Uterus (tissue), 3 donors: ENCODE measurements at regions not wholly inside any gene's neighbourhood (a gene's known extent, or its start where the extent isn't known, plus 50 kb on each side); places are given as distances from the start of the nearest gene placed in this dataset.

Experiments
- DNase-seq, 2 donors: peaks; one replicate each; pipeline ENCODE4 v3.0.0-alpha.2; 2019 to 2020
- H3K27ac ChIP-seq, 2 donors: fragments of 200-600 bp; sonication (generic); 1 replicate in 1 of 2; 2 replicates in 1 of 2; pipeline ENCODE4 v1.5.1; 2016 to 2018
- H3K27me3 ChIP-seq, 2 donors: fragments of 200-600 bp; sonication (generic); one replicate each; pipeline ENCODE4 v1.5.1; 2018 to 2019; ENCODE audit warnings: control low read depth in 1 of 2
- H3K36me3 ChIP-seq, 2 donors: fragments of 200-600 bp; sonication (generic); one replicate each; pipeline ENCODE4 v1.5.1; 2019; ENCODE audit warnings: control low read depth in 1 of 2
- H3K4me1 ChIP-seq, 2 donors: fragments of 200-600 bp; sonication (generic); one replicate each; pipeline ENCODE4 v1.5.1; 2018 to 2019; ENCODE audit warnings: control low read depth in 1 of 2
- H3K4me3 ChIP-seq, 2 donors: fragments of 200-600 bp; sonication (generic); 1 replicate in 1 of 2; 2 replicates in 1 of 2; pipeline ENCODE4 v1.5.1; 2018 to 2019; ENCODE audit warnings: mild to moderate bottlenecking in 1 of 2
- H3K9me3 ChIP-seq, 2 donors: fragments of 200-600 bp; sonication (generic); one replicate each; pipeline ENCODE4 v1.5.1; 2019; ENCODE audit warnings: control low read depth in 1 of 2
- CTCF ChIP-seq, 4 experiments: fragments of 200-600 bp in 2 of 4; fragments of 450-650 bp in 2 of 4; sonication (generic) in 2 of 4; IDR thresholded peaks; one replicate each; pipeline ENCODE4 v1.5.1; 2016 to 2019; ENCODE audit warnings: antibody characterized with exemption in 4 of 4, mild to moderate bottlenecking in 2 of 4, moderate library complexity in 1 of 4
- POLR2A ChIP-seq, 2 donors: fragments of 450-650 bp; IDR thresholded peaks; one replicate each; pipeline ENCODE4 v1.6.1; 2016; ENCODE audit warnings: antibody characterized with exemption in 2 of 2, mild to moderate bottlenecking in 1 of 2, moderate library complexity in 1 of 2
- intact Hi-C: fragments of 100-400 bp; cut with DNase I; formaldehyde crosslinking; loops from one replicate; pipeline ENCODE4 v1.15.1; 2023; ENCODE audit warnings: low total_unique reads
- donor health status: DM: yes; HTN: yes; CAD: no.

GRCh38 chr14:44712024-44712815 lies 205.1 kb upstream of the FSCB start:
- TF ChIP-seq POLR2A (IDR thresholded peaks at IDR 0.05) (no peak), CTCF (IDR thresholded peaks at IDR 0.05) (no peak)
- intact Hi-C loops, result no loop called here

GRCh38 chr14:44701563-44702263 lies 194.6 kb upstream of the FSCB start:
- no peak for TF ChIP-seq CTCF (IDR thresholded peaks at IDR 0.05)
- TF ChIP-seq POLR2A (IDR thresholded peaks at IDR 0.05), result no peak
- Histone ChIP-seq H3K9me3 (no peaks in the 10 kb centered on the region), H3K36me3 (no peaks in the 10 kb centered on the region), H3K4me1 (no peaks in the 10 kb centered on the region), H3K27me3 (no peaks in the 10 kb centered on the region), H3K4me3 (no peak overlapping the region), H3K27ac (no peak overlapping the region)
- intact Hi-C loops, result no loop called here
- no peak for DNase-seq

More at GRCh38 chr14:44712024-44712815, 205.1 kb upstream of the FSCB start:
- no peak for DNase-seq
- no peaks in the 10 kb centered on the region for H3K36me3 ChIP-seq
- no peaks in the 10 kb centered on the region for H3K27me3 ChIP-seq
- no peak overlapping the region for H3K27ac ChIP-seq
- no peaks in the 10 kb centered on the region for H3K9me3 ChIP-seq
- H3K4me3 ChIP-seq, result no peak overlapping the region
- no peaks in the 10 kb centered on the region for H3K4me1 ChIP-seq

- intact Hi-C loops, result no loop called here
- Histone ChIP-seq H3K36me3 (no peaks in the 10 kb centered on the region), H3K4me1 (no peaks in the 10 kb centered on the region), H3K9me3 (no peaks in the 10 kb centered on the region), H3K27ac (no peak overlapping the region), H3K4me3 (no peak overlapping the region), H3K27me3 (no peaks in the 10 kb centered on the region)
- TF ChIP-seq POLR2A (IDR thresholded peaks at IDR 0.05) (no peak), CTCF (IDR thresholded peaks at IDR 0.05) (no peak)
- DNase-seq, result no peak
Observed at GRCh38 chr14:44700694-44701093, 193.6 kb upstream of the FSCB start.

GRCh38 chr14:44700184-44700583 lies 193.1 kb upstream of the FSCB start:
- no peak for DNase-seq

More at GRCh38 chr14:44700184-44700583, 193.1 kb upstream of the FSCB start:
- intact Hi-C loops, result no loop called here
- H3K4me3 ChIP-seq, result no peak overlapping the region
- no peak overlapping the region for H3K27ac ChIP-seq
- H3K36me3 ChIP-seq, result no peaks in the 10 kb centered on the region
- TF ChIP-seq POLR2A (IDR thresholded peaks at IDR 0.05), result no peak
- TF ChIP-seq CTCF (IDR thresholded peaks at IDR 0.05), result no peak
- H3K27me3 ChIP-seq, result no peaks in the 10 kb centered on the region
- H3K4me1 ChIP-seq, result no peaks in the 10 kb centered on the region
- H3K9me3 ChIP-seq, result no peaks in the 10 kb centered on the region
